Transverse colon (tissue), 3 donors: ENCODE measurements at regions not wholly inside any gene's neighbourhood (a gene's known extent, or its start where the extent isn't known, plus 50 kb on each side); places are given as distances from the start of the nearest gene placed in this dataset.
"Not testable (repeated sequence)": the region's sequence is repeated elsewhere in the genome, so short reads cannot be mapped to it uniquely, and the experiment has no call there.

Experiments
- CTCF ChIP-seq, 5 experiments: fragments of 200-600 bp in 3 of 5; fragments of 450-650 bp in 2 of 5; sonication (generic) in 3 of 5; IDR thresholded peaks; 1 replicate in 2 of 5; 2 replicates in 3 of 5; pipeline ENCODE4 v1.5.1; 2016 to 2017; ENCODE audit warnings: antibody characterized with exemption in 5 of 5, inconsistent platforms in 3 of 5, mild to moderate bottlenecking in 2 of 5, moderate library complexity in 1 of 5
- POLR2A ChIP-seq: fragments of 450-650 bp; IDR thresholded peaks from one replicate; pipeline ENCODE4 v1.6.1; 2016; ENCODE audit warnings: antibody characterized with exemption, mild to moderate bottlenecking, moderate library complexity

GRCh38 chr1:192885387-192885786, 76.5 kb downstream of the RGS2 start:
- TF ChIP-seq POLR2A; CTCF (IDR thresholded peaks at IDR 0.05): not testable (repeated sequence)
